IPS-NIHi7 (cell line): ENCODE measurements at regions not wholly inside any gene's neighbourhood (a gene's known extent, or its start where the extent isn't known, plus 50 kb on each side); places are given as distances from the start of the nearest gene placed in this dataset.

Experiments
- DNase-seq: peaks from one replicate; pipeline ENCODE4 v3.0.0; 2012; ENCODE audit warnings: mixed read lengths; ENCODE audit errors: extremely low spot score

GRCh38 chr6:163923658-163924411, 509.3 kb downstream of the QKI start:
- no peak for DNase-seq

GRCh38 chr6:163922562-163922961, 508.0 kb downstream of the QKI start:
- no peak for DNase-seq

DNA sequence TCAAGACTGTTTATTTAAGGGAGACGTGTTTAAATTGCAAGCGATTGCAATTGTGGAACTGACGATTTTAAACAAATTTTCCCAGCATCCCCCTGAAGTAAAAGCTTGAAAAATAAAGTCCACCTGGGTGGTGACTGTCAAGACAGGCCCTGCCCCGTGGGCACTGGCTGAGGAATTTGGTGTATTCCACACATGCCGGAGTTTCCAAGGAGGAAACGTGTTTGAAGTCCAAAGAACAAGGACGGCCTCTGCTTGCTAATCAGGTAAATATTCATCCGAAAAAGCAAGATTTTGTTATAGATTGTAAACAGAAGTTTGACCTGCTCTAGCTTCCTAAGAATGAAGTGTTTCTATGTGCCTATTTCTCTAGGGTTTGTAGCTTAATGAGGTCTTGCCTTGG, 505.1 kb downstream of the QKI start:
- no peak for DNase-seq

GRCh38 chr6:163916315-163917081, 502.0 kb downstream of the QKI start:
- no peak for DNase-seq

GRCh38 chr6:163915131-163915530, 500.6 kb downstream of the QKI start:
- no peak for DNase-seq

DNA sequence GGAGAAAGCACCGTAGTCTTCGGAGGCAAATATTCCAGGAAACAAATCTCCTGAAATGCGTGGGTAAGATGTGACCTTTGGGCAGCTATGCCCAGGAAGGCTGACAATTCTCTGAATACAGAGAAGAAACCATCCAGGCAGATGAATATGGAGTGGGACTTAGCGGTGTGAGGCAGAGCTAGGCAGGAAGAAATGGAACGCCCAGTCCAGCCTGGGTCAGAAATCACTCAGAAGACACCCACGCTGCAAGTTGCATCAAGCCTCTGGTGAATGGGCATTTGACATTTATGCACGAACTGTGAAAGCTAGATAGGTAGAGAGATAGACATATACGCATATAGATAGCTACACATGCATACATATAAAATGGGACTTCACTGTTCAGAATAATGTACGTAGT, 498.5 kb downstream of the QKI start:
- no peak for DNase-seq

DNA sequence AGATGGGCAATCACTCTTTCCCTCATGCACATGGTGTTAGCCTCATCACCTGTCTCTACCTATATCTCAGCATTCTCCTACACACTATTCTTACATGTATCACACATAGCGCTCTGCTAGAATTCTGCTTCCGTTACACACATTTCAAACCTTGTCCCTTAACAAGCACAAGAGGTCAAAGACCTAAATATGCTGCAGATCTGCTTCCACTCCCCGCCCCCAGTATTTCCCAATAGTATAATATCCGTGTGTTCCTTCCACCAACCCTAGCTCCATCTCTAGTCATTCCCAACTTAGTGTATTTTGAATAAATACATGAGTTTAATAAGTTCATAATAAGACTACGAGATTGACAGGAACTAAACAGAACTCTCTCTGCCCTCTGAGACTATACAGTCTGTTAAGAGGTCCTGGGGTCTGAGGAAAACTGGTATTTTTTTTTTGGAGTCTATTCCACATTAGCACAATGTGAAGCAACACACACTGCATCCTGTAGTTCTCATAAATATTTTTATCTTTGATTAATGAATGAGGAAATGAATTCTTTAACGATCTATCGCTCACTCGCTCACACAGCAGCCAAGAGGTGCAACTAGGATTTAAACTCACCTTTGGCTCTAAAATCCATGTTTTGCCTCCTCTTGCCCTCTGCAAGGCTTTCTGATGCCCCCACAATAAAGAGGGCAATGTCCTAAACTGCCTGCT, 491.6 kb downstream of the QKI start:
- no peak for DNase-seq

DNA sequence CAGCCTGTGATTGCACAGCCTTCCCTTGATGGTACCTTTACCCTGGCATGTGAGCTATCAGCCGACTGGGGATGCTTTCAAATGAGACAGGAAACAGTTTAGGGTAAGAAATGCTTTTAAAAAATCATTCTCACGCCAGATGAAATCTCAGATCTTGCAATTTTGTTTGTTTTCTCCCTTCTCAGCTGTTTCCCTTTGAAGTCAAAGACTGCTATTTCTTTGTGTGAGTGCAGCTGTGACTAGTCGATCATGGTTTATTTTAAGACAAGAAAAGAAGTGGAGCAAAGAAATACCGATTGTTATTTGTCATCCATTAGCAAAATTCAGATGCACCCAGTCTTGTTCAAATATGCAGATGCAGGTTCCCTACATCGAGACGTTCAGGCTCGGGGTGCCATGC, 489.7 kb downstream of the QKI start:
- no peak for DNase-seq

DNA sequence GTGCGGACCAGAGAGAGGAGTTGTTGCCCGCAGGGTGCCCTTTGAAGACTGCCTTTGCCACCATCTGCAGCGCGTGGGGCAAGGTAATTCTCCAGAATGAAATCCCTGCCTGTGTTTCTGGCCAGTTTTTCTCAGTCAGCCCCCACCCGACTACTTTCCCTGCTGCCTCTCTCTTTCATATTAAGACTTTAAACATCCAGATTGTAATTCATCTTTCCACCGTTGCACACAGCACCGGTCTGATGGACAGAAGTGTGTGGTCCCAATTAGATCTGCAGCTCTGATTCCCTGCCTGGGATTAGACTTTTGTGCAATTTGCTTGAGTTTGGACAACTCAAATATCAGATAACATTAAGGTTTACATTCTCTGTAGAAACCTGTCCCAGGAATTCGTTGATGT, 489.0 kb downstream of the QKI start:
- no peak for DNase-seq

- no peak for DNase-seq
These were observed 488.5 kb downstream of the QKI start for GRCh38 chr6:163902993-163903392.

GRCh38 chr6:163901681-163902080, 487.2 kb downstream of the QKI start:
- no peak for DNase-seq

GRCh38 chr6:163900570-163900969, 486.1 kb downstream of the QKI start:
- DNase-seq: no peak

DNA sequence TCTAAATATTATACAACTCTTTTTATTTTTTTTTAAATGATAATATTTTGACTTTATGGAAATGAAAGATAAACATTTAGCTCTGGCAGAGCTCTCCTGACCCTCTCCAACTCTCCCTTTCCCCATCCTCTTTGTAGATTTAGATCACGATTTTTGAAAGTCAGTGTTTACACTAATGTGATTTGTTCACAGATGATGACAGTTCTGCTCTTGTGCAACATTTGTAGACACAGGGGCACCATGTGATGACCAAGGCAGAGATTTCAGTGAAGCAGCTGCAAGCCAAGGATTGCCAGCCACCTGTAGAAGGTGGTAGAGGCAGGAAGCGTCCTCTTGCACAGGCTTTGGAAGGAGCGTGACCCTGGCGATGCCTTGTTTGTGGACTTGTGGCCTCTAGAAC, 483.2 kb downstream of the QKI start:
- no peak for DNase-seq

DNA sequence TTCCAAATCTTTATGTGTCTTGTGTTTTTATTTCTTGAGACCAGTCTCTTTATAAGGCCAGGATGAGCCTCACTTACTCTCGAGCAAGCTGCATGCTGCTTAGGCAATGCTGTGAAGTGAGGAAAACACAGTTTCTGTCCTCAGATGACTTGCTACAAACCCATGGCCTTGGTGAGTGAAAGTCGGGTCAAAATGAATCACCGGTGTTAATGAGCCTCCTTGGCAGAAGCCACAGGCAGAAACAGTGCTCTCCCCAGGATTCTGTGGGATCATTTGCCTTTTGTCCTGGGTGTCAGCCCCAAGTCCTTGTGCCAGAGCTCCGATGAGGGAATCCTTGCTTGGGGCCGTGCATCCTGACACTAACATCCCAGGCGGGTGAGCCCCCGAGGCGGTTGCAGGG, 482.5 kb downstream of the QKI start:
- DNase-seq: no peak

- no peak for DNase-seq
These were observed 480.6 kb downstream of the QKI start for GRCh38 chr6:163895162-163895561.

- no peak for DNase-seq
These were observed 479.2 kb downstream of the QKI start for GRCh38 chr6:163893609-163894189.

GRCh38 chr6:163892824-163893561, 478.5 kb downstream of the QKI start:
- DNase-seq: no peak

GRCh38 chr6:163889904-163890514, 475.5 kb downstream of the QKI start:
- no peak for DNase-seq

- DNase-seq: no peak
These were observed 473.7 kb downstream of the QKI start for GRCh38 chr6:163888030-163888819.

DNA sequence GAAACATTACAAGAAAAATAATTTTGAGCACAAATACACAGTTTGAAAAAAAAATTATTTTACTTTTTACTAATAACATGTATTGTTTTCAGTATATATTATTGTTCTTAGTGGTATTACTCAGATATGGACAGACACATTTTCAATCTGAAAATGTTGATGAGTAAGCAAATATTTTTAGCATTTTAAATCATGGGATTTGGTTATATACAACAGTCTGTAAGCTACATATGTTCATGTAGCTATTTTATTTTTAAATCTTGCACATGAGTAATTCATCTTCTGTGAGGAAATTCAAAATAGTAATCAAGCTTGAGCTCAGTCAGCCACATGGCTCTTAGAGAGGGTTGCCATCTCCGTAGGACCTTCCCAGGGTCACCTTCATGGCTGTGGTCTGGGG, 471.9 kb downstream of the QKI start:
- DNase-seq: no peak
